GM12878 (cell line): ENCODE measurements at regions not wholly inside any gene's neighbourhood (a gene's known extent, or its start where the extent isn't known, plus 50 kb on each side); places are given as distances from the start of the nearest gene placed in this dataset.

ENCODE experiments used
- ATAC-seq: fragments of 200-7000 bp; cut with Tn5 transposase; 3 replicates; pipeline ENCODE4 v1.9.1; 2020; ENCODE audit warnings: mild to moderate bottlenecking, moderate library complexity
- BruUV-seq: library from RNA; stranded (reverse); fragments of 400-500 nt; replicated peaks from 2 replicates; lab custom pipeline; 2021; lab: Mats Ljungman, UMichigan
- CTCF ChIA-PET: fragments of 300-600 bp; sonication (Branson Sonifier 250); formaldehyde crosslinking; extraction: SDS; loops from one replicate; lab custom pipeline; 2021; ENCODE audit warnings: inconsistent platforms; lab: Yijun Ruan, JAX
- POLR2A ChIA-PET: fragments of 350-600 bp; formaldehyde crosslinking; extraction: SDS; loops from one replicate; lab custom pipeline; 2021; ENCODE audit warnings: inconsistent platforms; lab: Charles Lee
- RAD21 ChIA-PET: fragments of 300-600 bp; sonication (Branson Sonifier 250); formaldehyde crosslinking; loops from one replicate; lab custom pipeline; 2023; ENCODE audit warnings: antibody characterized with exemption; ENCODE audit not compliant: unreplicated experiment; lab: Charles Lee
- SMC1A ChIA-PET: fragments of 300-600 bp; sonication (Branson Sonifier 250); formaldehyde crosslinking; loops from one replicate; lab custom pipeline; 2023; ENCODE audit not compliant: unreplicated experiment, uncharacterized antibody; lab: Charles Lee
- DNase-seq: peaks from one replicate; pipeline ENCODE4 v3.0.0-alpha.2; 2011; ENCODE audit warnings: low read depth, low spot score
- FAIRE-seq: peaks from 3 replicates; lab custom pipeline; 2011; peaks lifted over from hg19 to GRCh38; lab: Jason Lieb, UNC
- H2AFZ ChIP-seq: 2 replicates; pipeline ENCODE4 v1.6.0; 2011; ENCODE audit warnings: low read depth, low read length, control low read depth; ENCODE audit not compliant: control insufficient read depth
- H3K27ac ChIP-seq: 2 replicates; pipeline ENCODE4 v1.5.1; 2011; ENCODE audit warnings: control low read depth; ENCODE audit not compliant: control insufficient read depth, insufficient read depth
- H3K27me3 ChIP-seq, 2 experiments: replicated peaks in 1 of 2; 2 replicates each; pipeline versions ENCODE4 v1.6.0 to v1.6.1; 2011; ENCODE audit warnings: low read length in 1 of 2; ENCODE audit not compliant: control insufficient read depth in 2 of 2, insufficient read depth in 2 of 2
- H3K36me3 ChIP-seq, 2 experiments: 2 replicates each; pipeline ENCODE4 v1.5.1; 2011; ENCODE audit warnings: low read length in 1 of 2; ENCODE audit not compliant: control insufficient read depth in 2 of 2, insufficient read depth in 2 of 2
- H3K4me1 ChIP-seq: 2 replicates; pipeline ENCODE4 v1.6.1; 2011; ENCODE audit warnings: mild to moderate bottlenecking, low read length, moderate library complexity, mixed read lengths; ENCODE audit not compliant: control insufficient read depth, insufficient read depth
- H3K4me2 ChIP-seq: 2 replicates; pipeline ENCODE4 v1.6.0; 2011; ENCODE audit warnings: control low read depth; ENCODE audit not compliant: control insufficient read depth, insufficient read depth
- H3K4me3 ChIP-seq: fragments of 200-600 bp; sonication (generic); 2 replicates; pipeline ENCODE4 v1.5.1; 2016
- H3K79me2 ChIP-seq: 2 replicates; pipeline ENCODE4 v1.6.0; 2011; ENCODE audit warnings: low read length; ENCODE audit not compliant: control insufficient read depth, insufficient read depth
- H3K9ac ChIP-seq: 2 replicates; pipeline ENCODE4 v1.8.0; 2011; ENCODE audit warnings: low read length, control low read depth, mixed read lengths; ENCODE audit not compliant: control insufficient read depth, insufficient read depth
- H3K9me3 ChIP-seq: replicated peaks from 3 replicates; pipeline ENCODE4 v1.5.1; 2011; ENCODE audit warnings: mild to moderate bottlenecking, low read length; ENCODE audit not compliant: control insufficient read depth, insufficient read depth
- H4K20me1 ChIP-seq: 2 replicates; pipeline ENCODE4 v1.6.0; 2011; ENCODE audit not compliant: control insufficient read depth, insufficient read depth
- CBX5 ChIP-seq: sonication (generic); IDR thresholded peaks from 2 replicates; pipeline ENCODE4 v1.6.1; 2016; ENCODE audit warnings: low read depth, moderate library complexity, mild to moderate bottlenecking, inconsistent platforms
- CEBPZ ChIP-seq: fragments of 150-350 bp; IDR thresholded peaks from 2 replicates; pipeline ENCODE4 v1.6.1; 2016; ENCODE audit warnings: low read depth, low read length
- CHD1 ChIP-seq: IDR thresholded peaks from 2 replicates; pipeline ENCODE4 v1.6.1; 2012; ENCODE audit warnings: low read depth, low read length, improper control_type of control experiment
- CHD2 ChIP-seq: IDR thresholded peaks from 2 replicates; pipeline ENCODE4 v1.6.1; 2011; ENCODE audit warnings: low read depth, low read length, improper control_type of control experiment, borderline replicate concordance
- EED ChIP-seq: sonication (generic); IDR thresholded peaks from 2 replicates; pipeline ENCODE4 v1.6.1; 2016; ENCODE audit warnings: antibody characterized with exemption, low read depth
- ESRRA ChIP-seq: IDR thresholded peaks from 2 replicates; pipeline ENCODE4 v1.6.1; 2012; ENCODE audit warnings: mild to moderate bottlenecking, low read length, improper control_type of control experiment
- HDGF ChIP-seq: fragments of 450-650 bp; IDR thresholded peaks from 2 replicates; pipeline ENCODE4 v1.6.1; 2016; ENCODE audit warnings: antibody characterized with exemption
- PAX8 ChIP-seq: fragments of 450-650 bp; IDR thresholded peaks from 2 replicates; pipeline ENCODE4 v1.6.1; 2017; ENCODE audit warnings: mild to moderate bottlenecking, moderate library complexity
- RAD21 ChIP-seq: IDR thresholded peaks from 2 replicates; pipeline ENCODE4 v1.6.1; 2011; ENCODE audit warnings: mild to moderate bottlenecking, low read depth, low read length, moderate library complexity; ENCODE audit not compliant: insufficient read depth
- RAD51 ChIP-seq: fragments of 450-650 bp; IDR thresholded peaks from 2 replicates; pipeline ENCODE4 v1.6.1; 2016; ENCODE audit warnings: moderate library complexity, mild to moderate bottlenecking, inconsistent platforms
- RELA ChIP-seq: fragments of 450-650 bp; IDR thresholded peaks from 2 replicates; pipeline ENCODE4 v1.8.0; 2014; ENCODE audit warnings: borderline replicate concordance; ENCODE audit not compliant: partially characterized antibody
- SMC3 ChIP-seq: IDR thresholded peaks from 2 replicates; pipeline ENCODE4 v1.6.1; 2011; ENCODE audit warnings: low read length, improper control_type of control experiment, borderline replicate concordance
- SP1 ChIP-seq: IDR thresholded peaks from one replicate; pipeline ENCODE4 v1.6.1; 2011; ENCODE audit warnings: low read depth, low read length
- TCF12 ChIP-seq: IDR thresholded peaks from 2 replicates; pipeline ENCODE4 v1.6.1; 2011; ENCODE audit warnings: low read depth, mild to moderate bottlenecking, low read length
- USF1 ChIP-seq: IDR thresholded peaks from 2 replicates; pipeline ENCODE4 v1.6.1; 2011; ENCODE audit warnings: borderline replicate concordance, low read depth, mild to moderate bottlenecking, moderate library complexity, mixed read lengths, low read length; ENCODE audit not compliant: insufficient read depth; ENCODE audit errors: extremely low read length
- WRNIP1 ChIP-seq: IDR thresholded peaks from 2 replicates; pipeline ENCODE4 v1.6.1; 2011; ENCODE audit warnings: low read depth, low read length, improper control_type of control experiment, borderline replicate concordance
- ZNF217 ChIP-seq: fragments of 450-650 bp; IDR thresholded peaks from 2 replicates; pipeline ENCODE4 v1.6.1; 2017; ENCODE audit warnings: antibody characterized with exemption, mild to moderate bottlenecking
- WGBS: methylation state at CpG from one replicate; pipeline ENCODE4 v1.1.6; 2016; ENCODE audit warnings: low lambda C conversion rate; ENCODE audit not compliant: insufficient replicate concordance, insufficient coverage; ENCODE audit errors: missing lambda C conversion rate; 5-methylcytosine and 5-hydroxymethylcytosine counted together
- in situ Hi-C: fragments of 300-500 bp; cut with MboI; formaldehyde crosslinking; loops from 9 replicates; pipeline ENCODE4 v1.14.3; 2018; ENCODE audit warnings: mixed read lengths
- intact Hi-C: fragments of 100-400 bp; cut with micrococcal nuclease; formaldehyde crosslinking; loops from one replicate; pipeline ENCODE4 v1.14.2; 2022; ENCODE audit not compliant: unreplicated experiment
- TF ChIP-seq, protein P1 (sequence below): fragments of 450-650 bp; formaldehyde crosslinking; IDR thresholded peaks from 2 replicates; pipeline ENCODE4 v1.4.0; 2020; ENCODE audit warnings: mild to moderate bottlenecking, moderate library complexity

GRCh38 chr17:63354256-63354655 is 91.8 kb downstream of the CYB561 start:
- in situ Hi-C loops: no loop called here
- ChIA-PET CTCF (no interaction called here), POLR2A (no interaction called here), RAD21 (no interaction called here), SMC1A (no interaction called here)
- Histone ChIP-seq H3K79me2 (no peaks in the 10 kb centered on the region), H3K4me1 (no peaks in the 10 kb centered on the region), H3K4me2 (no peak overlapping the region), H3K9me3 (no peaks in the 10 kb centered on the region), H3K9ac (no peak overlapping the region), H3K27ac (no peak overlapping the region), H3K36me3 (no peaks in the 10 kb centered on the region), H3K27me3 (peaks cover 0 to 3% of the 10 kb centered on the region in 2 experiments; a peak in 3 of 4 replicates), H4K20me1 (no peaks in the 10 kb centered on the region), H2AFZ (no peak overlapping the region), H3K4me3 (no peak overlapping the region)
- intact Hi-C loops: no loop called here
- no peak for ATAC-seq
- DNase-seq: no peak
- TF ChIP-seq USF1 (no peak), PAX8 (no peak), RAD21 (no peak), SP1 (no peak), RAD51 (no peak), WRNIP1 (no peak), CHD2 (no peak), ZNF217 (no peak), SMC3 (no peak), CHD1 (no peak), TCF12 (no peak), ESRRA (no peak), CBX5 (no peak), RELA (no peak), EED (no peak), CEBPZ (no peak), HDGF (no peak)
- TF ChIP-seq, protein P1, sequence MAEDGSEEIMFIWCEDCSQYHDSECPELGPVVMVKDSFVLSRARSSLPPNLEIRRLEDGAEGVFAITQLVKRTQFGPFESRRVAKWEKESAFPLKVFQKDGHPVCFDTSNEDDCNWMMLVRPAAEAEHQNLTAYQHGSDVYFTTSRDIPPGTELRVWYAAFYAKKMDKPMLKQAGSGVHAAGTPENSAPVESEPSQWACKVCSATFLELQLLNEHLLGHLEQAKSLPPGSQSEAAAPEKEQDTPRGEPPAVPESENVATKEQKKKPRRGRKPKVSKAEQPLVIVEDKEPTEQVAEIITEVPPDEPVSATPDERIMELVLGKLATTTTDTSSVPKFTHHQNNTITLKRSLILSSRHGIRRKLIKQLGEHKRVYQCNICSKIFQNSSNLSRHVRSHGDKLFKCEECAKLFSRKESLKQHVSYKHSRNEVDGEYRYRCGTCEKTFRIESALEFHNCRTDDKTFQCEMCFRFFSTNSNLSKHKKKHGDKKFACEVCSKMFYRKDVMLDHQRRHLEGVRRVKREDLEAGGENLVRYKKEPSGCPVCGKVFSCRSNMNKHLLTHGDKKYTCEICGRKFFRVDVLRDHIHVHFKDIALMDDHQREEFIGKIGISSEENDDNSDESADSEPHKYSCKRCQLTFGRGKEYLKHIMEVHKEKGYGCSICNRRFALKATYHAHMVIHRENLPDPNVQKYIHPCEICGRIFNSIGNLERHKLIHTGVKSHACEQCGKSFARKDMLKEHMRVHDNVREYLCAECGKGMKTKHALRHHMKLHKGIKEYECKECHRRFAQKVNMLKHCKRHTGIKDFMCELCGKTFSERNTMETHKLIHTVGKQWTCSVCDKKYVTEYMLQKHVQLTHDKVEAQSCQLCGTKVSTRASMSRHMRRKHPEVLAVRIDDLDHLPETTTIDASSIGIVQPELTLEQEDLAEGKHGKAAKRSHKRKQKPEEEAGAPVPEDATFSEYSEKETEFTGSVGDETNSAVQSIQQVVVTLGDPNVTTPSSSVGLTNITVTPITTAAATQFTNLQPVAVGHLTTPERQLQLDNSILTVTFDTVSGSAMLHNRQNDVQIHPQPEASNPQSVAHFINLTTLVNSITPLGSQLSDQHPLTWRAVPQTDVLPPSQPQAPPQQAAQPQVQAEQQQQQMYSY: no peak
- no TSS peak for BruUV-seq
- no peak for FAIRE-seq
- 71% methylated on average over 4 of the region's 4 CpGs for WGBS
